Loucy (cell line): ENCODE measurements at regions not wholly inside any gene's neighbourhood (a gene's known extent, or its start where the extent isn't known, plus 50 kb on each side); places are given as distances from the start of the nearest gene placed in this dataset.

Source experiments
- H2AFZ ChIP-seq: fragments of 200-600 bp; sonication (generic); 2 replicates; pipeline ENCODE4 v1.6.0; 2016; ENCODE audit warnings: antibody characterized with exemption, mild to moderate bottlenecking, low read length, moderate library complexity
- H3F3A ChIP-seq: fragments of 200-600 bp; 2 replicates; pipeline ENCODE4 v1.6.0; 2016; ENCODE audit warnings: antibody characterized with exemption, low read depth, mild to moderate bottlenecking
- H3K27me3 ChIP-seq: fragments of 200-600 bp; sonication (generic); 2 replicates; pipeline ENCODE4 v1.6.1; 2014; ENCODE audit warnings: low read length, mild to moderate bottlenecking; ENCODE audit not compliant: insufficient read depth, poor library complexity, severe bottlenecking
- H3K36me3 ChIP-seq: fragments of 200-600 bp; sonication (generic); 2 replicates; pipeline ENCODE4 v1.6.1; 2016; ENCODE audit warnings: low read length; ENCODE audit not compliant: insufficient read depth
- H3K4me1 ChIP-seq: fragments of 200-600 bp; sonication (generic); 2 replicates; pipeline ENCODE4 v1.5.1; 2014; ENCODE audit warnings: low read length, mild to moderate bottlenecking; ENCODE audit not compliant: insufficient read depth, poor library complexity, severe bottlenecking
- H3K4me2 ChIP-seq: fragments of 200-600 bp; sonication (generic); 2 replicates; pipeline ENCODE4 v1.6.0; 2014; ENCODE audit warnings: antibody characterized with exemption, low read length, low read depth, mild to moderate bottlenecking; ENCODE audit not compliant: poor library complexity, severe bottlenecking
- H3K4me3 ChIP-seq: fragments of 200-600 bp; sonication (generic); 2 replicates; pipeline ENCODE4 v1.5.1; 2014; ENCODE audit warnings: low read length, mild to moderate bottlenecking, mixed read lengths; ENCODE audit not compliant: poor library complexity, severe bottlenecking
- H3K79me2 ChIP-seq: fragments of 200-600 bp; sonication (generic); 2 replicates; pipeline ENCODE4 v1.6.1; 2014; ENCODE audit warnings: low read length; ENCODE audit not compliant: insufficient read depth
- H3K9ac ChIP-seq: fragments of 200-600 bp; sonication (generic); 2 replicates; pipeline ENCODE4 v1.6.0; 2014; ENCODE audit warnings: mild to moderate bottlenecking, low read depth, low read length, moderate library complexity; ENCODE audit not compliant: poor library complexity, severe bottlenecking
- H3K9me2 ChIP-seq: fragments of 200-600 bp; sonication (generic); replicated peaks from 2 replicates; pipeline ENCODE4 v1.6.1; 2016; ENCODE audit warnings: low read depth, low read length, mixed read lengths
- H3K9me3 ChIP-seq: fragments of 200-600 bp; sonication (generic); 2 replicates; pipeline ENCODE4 v1.6.1; 2014; ENCODE audit warnings: mild to moderate bottlenecking, antibody characterized with exemption, low read length, low read depth; ENCODE audit not compliant: insufficient read depth
- H4K20me1 ChIP-seq: fragments of 200-600 bp; sonication (generic); 2 replicates; pipeline ENCODE4 v1.6.0; 2014; ENCODE audit warnings: antibody characterized with exemption, low read length, mild to moderate bottlenecking; ENCODE audit not compliant: insufficient read depth, poor library complexity, severe bottlenecking
- EZH2phosphoT487 ChIP-seq: fragments of 200-600 bp; IDR thresholded peaks from 2 replicates; pipeline ENCODE4 v1.6.1; 2018; ENCODE audit warnings: antibody characterized with exemption, mild to moderate bottlenecking, moderate library complexity, borderline replicate concordance
- TF ChIP-seq, protein P1 (sequence below): fragments of 200-600 bp; sonication (generic); conservative IDR thresholded peaks from 2 replicates; pipeline ENCODE4 v1.5.1; 2014; ENCODE audit warnings: mild to moderate bottlenecking, antibody characterized with exemption, low read length

GRCh38 chr10:129043691-129044090 is 423.4 kb upstream of the MGMT start:
- Histone ChIP-seq H3K9ac (peak overlapping the region; percentile 52), H3K4me3 (no peak overlapping the region), H3K9me3 (no peaks in the 10 kb centered on the region), H3K79me2 (no peaks in the 10 kb centered on the region), H3K27me3 (no peaks in the 10 kb centered on the region), H3K4me1 (peaks cover 33% of the 10 kb centered on the region), H3F3A (no peaks in the 10 kb centered on the region), H3K36me3 (no peaks in the 10 kb centered on the region), H2AFZ (peak overlapping the region; percentile 64; the same call in 1 of the 2 replicates), H3K4me2 (peak overlapping the region; percentile 55), H4K20me1 (no peaks in the 10 kb centered on the region), H3K9me2 (no peaks in the 10 kb centered on the region)
- TF ChIP-seq EZH2phosphoT487, result no peak
- TF ChIP-seq, protein P1, sequence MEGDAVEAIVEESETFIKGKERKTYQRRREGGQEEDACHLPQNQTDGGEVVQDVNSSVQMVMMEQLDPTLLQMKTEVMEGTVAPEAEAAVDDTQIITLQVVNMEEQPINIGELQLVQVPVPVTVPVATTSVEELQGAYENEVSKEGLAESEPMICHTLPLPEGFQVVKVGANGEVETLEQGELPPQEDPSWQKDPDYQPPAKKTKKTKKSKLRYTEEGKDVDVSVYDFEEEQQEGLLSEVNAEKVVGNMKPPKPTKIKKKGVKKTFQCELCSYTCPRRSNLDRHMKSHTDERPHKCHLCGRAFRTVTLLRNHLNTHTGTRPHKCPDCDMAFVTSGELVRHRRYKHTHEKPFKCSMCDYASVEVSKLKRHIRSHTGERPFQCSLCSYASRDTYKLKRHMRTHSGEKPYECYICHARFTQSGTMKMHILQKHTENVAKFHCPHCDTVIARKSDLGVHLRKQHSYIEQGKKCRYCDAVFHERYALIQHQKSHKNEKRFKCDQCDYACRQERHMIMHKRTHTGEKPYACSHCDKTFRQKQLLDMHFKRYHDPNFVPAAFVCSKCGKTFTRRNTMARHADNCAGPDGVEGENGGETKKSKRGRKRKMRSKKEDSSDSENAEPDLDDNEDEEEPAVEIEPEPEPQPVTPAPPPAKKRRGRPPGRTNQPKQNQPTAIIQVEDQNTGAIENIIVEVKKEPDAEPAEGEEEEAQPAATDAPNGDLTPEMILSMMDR, result no peak

- Histone ChIP-seq H3K9ac (no peak overlapping the region), H3K9me3 (no peaks in the 10 kb centered on the region), H3K27me3 (no peaks in the 10 kb centered on the region), H3K4me1 (peaks cover 18% of the 10 kb centered on the region), H3K9me2 (no peaks in the 10 kb centered on the region), H3K79me2 (no peaks in the 10 kb centered on the region), H3K4me3 (no peak overlapping the region), H4K20me1 (no peaks in the 10 kb centered on the region), H2AFZ (no peak overlapping the region), H3K36me3 (no peaks in the 10 kb centered on the region), H3F3A (no peaks in the 10 kb centered on the region), H3K4me2 (no peak overlapping the region)
- no peak for TF ChIP-seq EZH2phosphoT487
- TF ChIP-seq, protein P1, result no peak
Observed at GRCh38 chr10:129045599-129045998, 421.4 kb upstream of the MGMT start.

- Histone ChIP-seq H3K4me2 (no peak overlapping the region), H3K4me1 (peaks cover 18% of the 10 kb centered on the region), H3K9me3 (no peaks in the 10 kb centered on the region), H3K9ac (no peak overlapping the region), H3K9me2 (no peaks in the 10 kb centered on the region), H2AFZ (no peak overlapping the region), H3F3A (no peaks in the 10 kb centered on the region), H3K36me3 (no peaks in the 10 kb centered on the region), H3K79me2 (no peaks in the 10 kb centered on the region), H3K27me3 (no peaks in the 10 kb centered on the region), H3K4me3 (no peak overlapping the region), H4K20me1 (no peaks in the 10 kb centered on the region)
- TF ChIP-seq, protein P1, result no peak
- no peak for TF ChIP-seq EZH2phosphoT487
Observed at GRCh38 chr10:129046065-129046681, 420.9 kb upstream of the MGMT start.
